IPS DF 19.7 (cell line): ENCODE measurements at regions not wholly inside any gene's neighbourhood (a gene's known extent, or its start where the extent isn't known, plus 50 kb on each side); places are given as distances from the start of the nearest gene placed in this dataset.

Experiments used
- DNase-seq: peaks from one replicate; pipeline ENCODE4 v3.0.0-alpha.2; 2013; ENCODE audit warnings: low read depth, low spot score

- DNase-seq = no peak
These were observed 255.8 kb downstream of the GLI2 start for GRCh38 chr2:120991441-120991840.

- DNase-seq = no peak
These were observed 257.3 kb downstream of the GLI2 start for GRCh38 chr2:120992791-120993555.

- no peak for DNase-seq
These were observed 258.0 kb downstream of the GLI2 start for GRCh38 chr2:120993661-120994060.

- DNase-seq = no peak
These were observed 258.8 kb downstream of the GLI2 start for GRCh38 chr2:120994301-120994995.

- no peak for DNase-seq
These were observed 259.5 kb downstream of the GLI2 start for GRCh38 chr2:120995152-120995551.

GRCh38 chr2:120995656-120996190 lies 260.1 kb downstream of the GLI2 start:
- DNase-seq = no peak

- no peak for DNase-seq
These were observed 263.9 kb downstream of the GLI2 start for GRCh38 chr2:120999377-121000097.

GRCh38 chr2:121000804-121001203 lies 265.1 kb downstream of the GLI2 start:
- no peak for DNase-seq

GRCh38 chr2:121001641-121002040 lies 266.0 kb downstream of the GLI2 start:
- DNase-seq = no peak

GRCh38 chr2:121002597-121002996 lies 266.9 kb downstream of the GLI2 start:
- peak; percentile 63 for DNase-seq

GRCh38 chr2:121003391-121003790 lies 267.7 kb downstream of the GLI2 start:
- no peak for DNase-seq

GRCh38 chr2:121004359-121004758 lies 268.7 kb downstream of the GLI2 start:
- no peak for DNase-seq

- DNase-seq = no peak
These were observed 269.3 kb downstream of the GLI2 start for GRCh38 chr2:121004950-121005349.

GRCh38 chr2:121005453-121005852 lies 269.8 kb downstream of the GLI2 start:
- no peak for DNase-seq

- DNase-seq = no peak
These were observed 271.2 kb downstream of the GLI2 start for GRCh38 chr2:121006743-121007489.

- DNase-seq = no peak
These were observed 271.8 kb downstream of the GLI2 start for GRCh38 chr2:121007490-121007853.

GRCh38 chr2:121008975-121009374 lies 273.3 kb downstream of the GLI2 start:
- peak; percentile 35 for DNase-seq

GRCh38 chr2:121010998-121011397 lies 274.0 kb downstream of the TFCP2L1 start:
- no peak for DNase-seq

GRCh38 chr2:121014876-121015275 lies 270.1 kb downstream of the TFCP2L1 start:
- DNase-seq = no peak

- DNase-seq = no peak
These were observed 269.0 kb downstream of the TFCP2L1 start for GRCh38 chr2:121015971-121016485.

GRCh38 chr2:121017396-121017795 lies 267.6 kb downstream of the TFCP2L1 start:
- no peak for DNase-seq
